Right lobe of liver (tissue), 6 donors: ENCODE measurements at regions not wholly inside any gene's neighbourhood (a gene's known extent, or its start where the extent isn't known, plus 50 kb on each side); places are given as distances from the start of the nearest gene placed in this dataset.

Experiments used
- ATAC-seq, 4 donors: fragments of 200-7000 bp; cut with Tn5 transposase; one replicate each; pipeline ENCODE4 v1.9.1; 2020; ENCODE audit warnings: mild to moderate bottlenecking in 4 of 4, moderate library complexity in 4 of 4
- DNase-seq, 3 donors: peaks; one replicate each; pipeline ENCODE4 v3.0.0-alpha.2; 2020
- H3K27ac ChIP-seq, 3 donors: fragments of 200-600 bp; one replicate each; pipeline ENCODE4 v1.8.0; 2022
- H3K27me3 ChIP-seq, 2 donors: fragments of 200-600 bp; one replicate each; pipeline ENCODE4 v1.8.0; 2022
- H3K36me3 ChIP-seq, 4 donors: fragments of 200-600 bp; sonication (generic) in 1 of 4; one replicate each; pipeline versions ENCODE4 v1.5.1 to v1.8.0; 2017 to 2022; ENCODE audit warnings: control low read depth in 1 of 4
- H3K4me1 ChIP-seq, 4 donors: fragments of 200-600 bp; sonication (generic) in 1 of 4; one replicate each; pipeline versions ENCODE4 v1.5.1 to v1.8.0; 2017 to 2022; ENCODE audit warnings: control low read depth in 1 of 4
- H3K4me3 ChIP-seq, 3 donors: fragments of 200-600 bp; one replicate each; pipeline ENCODE4 v1.8.0; 2022
- H3K9me3 ChIP-seq, 4 donors: fragments of 200-600 bp; sonication (generic) in 1 of 4; one replicate each; pipeline versions ENCODE4 v1.5.1 to v1.8.0; 2017 to 2022; ENCODE audit warnings: control low read depth in 1 of 4
- POLR2A ChIP-seq: fragments of 450-650 bp; IDR thresholded peaks from one replicate; pipeline ENCODE4 v1.6.1; 2017; ENCODE audit warnings: antibody characterized with exemption, mild to moderate bottlenecking
- WGBS: methylation state at CpG from one replicate; pipeline ENCODE4 v1.1.6; 2018; ENCODE audit warnings: low coverage, low lambda C conversion rate; ENCODE audit not compliant: insufficient coverage; ENCODE audit errors: missing lambda C conversion rate; 5-methylcytosine and 5-hydroxymethylcytosine counted together
- intact Hi-C, 2 donors: fragments of 100-400 bp; cut with DNase I; formaldehyde crosslinking; loops; one replicate each; pipeline versions ENCODE4 v1.11.2 to v1.14.1; 2022
- TF ChIP-seq, protein P1 (sequence below), 4 donors: fragments of 200-600 bp in 3 of 4; fragments of 450-650 bp in 1 of 4; IDR thresholded peaks; one replicate each; pipeline versions ENCODE4 v1.5.1 to v1.8.0; 2016 to 2022; ENCODE audit warnings: antibody characterized with exemption in 4 of 4, mild to moderate bottlenecking in 2 of 4
- donor health status: DM: no; HTN: yes; CAD: no.
- donor health status: DM: no; HTN: no; CAD: no.
- donor health status: DM: no; HTN: no; CAD: no.
- donor health status: DM: no; HTN: yes; CAD: no.
- donor health status: DM: no; HTN: yes; CAD: no.

DNA sequence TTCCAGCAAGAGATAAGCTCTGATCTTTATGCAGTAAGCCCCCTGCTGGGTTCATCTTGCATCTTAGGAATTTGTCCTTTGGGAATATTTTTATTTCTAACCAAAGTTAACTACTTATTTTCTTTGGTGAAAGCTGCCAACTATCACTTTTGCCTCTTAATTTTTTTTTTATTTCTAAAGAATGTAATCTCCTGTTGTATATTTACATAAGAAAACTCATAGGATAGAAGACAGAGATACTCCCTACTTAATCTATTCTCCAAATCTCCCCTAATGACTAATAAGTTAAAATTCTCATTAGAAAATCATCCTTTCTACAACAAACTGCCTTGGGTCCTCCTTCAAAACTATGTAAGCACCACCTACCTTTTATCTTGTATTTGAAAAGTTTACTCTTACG, 612.2 kb upstream of the SLC39A10 start:
- Histone ChIP-seq H3K4me3 (no peak overlapping the region), H3K27me3 (no peaks in the 10 kb centered on the region), H3K4me1 (no peaks in the 10 kb centered on the region), H3K36me3 (no peaks in the 10 kb centered on the region), H3K27ac (no peak overlapping the region), H3K9me3 (no peaks in the 10 kb centered on the region)
- intact Hi-C loops, result no loop called here
- no peak for TF ChIP-seq POLR2A
- TF ChIP-seq, protein P1, sequence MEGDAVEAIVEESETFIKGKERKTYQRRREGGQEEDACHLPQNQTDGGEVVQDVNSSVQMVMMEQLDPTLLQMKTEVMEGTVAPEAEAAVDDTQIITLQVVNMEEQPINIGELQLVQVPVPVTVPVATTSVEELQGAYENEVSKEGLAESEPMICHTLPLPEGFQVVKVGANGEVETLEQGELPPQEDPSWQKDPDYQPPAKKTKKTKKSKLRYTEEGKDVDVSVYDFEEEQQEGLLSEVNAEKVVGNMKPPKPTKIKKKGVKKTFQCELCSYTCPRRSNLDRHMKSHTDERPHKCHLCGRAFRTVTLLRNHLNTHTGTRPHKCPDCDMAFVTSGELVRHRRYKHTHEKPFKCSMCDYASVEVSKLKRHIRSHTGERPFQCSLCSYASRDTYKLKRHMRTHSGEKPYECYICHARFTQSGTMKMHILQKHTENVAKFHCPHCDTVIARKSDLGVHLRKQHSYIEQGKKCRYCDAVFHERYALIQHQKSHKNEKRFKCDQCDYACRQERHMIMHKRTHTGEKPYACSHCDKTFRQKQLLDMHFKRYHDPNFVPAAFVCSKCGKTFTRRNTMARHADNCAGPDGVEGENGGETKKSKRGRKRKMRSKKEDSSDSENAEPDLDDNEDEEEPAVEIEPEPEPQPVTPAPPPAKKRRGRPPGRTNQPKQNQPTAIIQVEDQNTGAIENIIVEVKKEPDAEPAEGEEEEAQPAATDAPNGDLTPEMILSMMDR (IDR thresholded peaks at IDR 0.05), result no peak
- ATAC-seq (no peak), DNase-seq (no peak)
- 85% methylated on average over 1 of the region's 1 CpG for WGBS

DNA sequence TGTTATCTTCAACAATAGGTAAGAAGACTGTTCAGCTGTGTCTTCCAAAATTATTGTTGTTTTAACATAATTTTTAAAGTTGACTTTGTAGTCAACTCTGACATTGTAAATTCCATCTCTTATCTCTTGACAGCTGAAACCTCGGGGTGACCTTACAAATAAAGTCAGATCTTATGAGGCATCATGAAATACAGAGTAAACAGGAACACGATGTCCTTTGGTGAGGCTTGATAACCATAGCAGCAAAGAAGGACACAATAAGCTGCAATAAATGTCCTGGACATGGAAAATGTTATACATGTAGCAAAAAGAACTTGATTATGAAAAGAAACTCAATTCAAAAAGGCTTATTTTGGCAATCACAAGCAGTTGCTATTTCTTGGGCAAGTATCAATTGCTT, 618.9 kb upstream of the SLC39A10 start:
- H3K36me3 ChIP-seq, result no peaks in the 10 kb centered on the region
- DNase-seq (no peak), ATAC-seq (peak in 1 of 4 donors; percentile 64)
- intact Hi-C loops, result no loop called here
- H3K27ac ChIP-seq, result no peak overlapping the region
- H3K27me3 ChIP-seq, result no peaks in the 10 kb centered on the region
- no peak overlapping the region for H3K4me3 ChIP-seq
- no peak for TF ChIP-seq POLR2A
- TF ChIP-seq, protein P1 (IDR thresholded peaks at IDR 0.05), result no peak
- no peaks in the 10 kb centered on the region for H3K9me3 ChIP-seq
- no peaks in the 10 kb centered on the region for H3K4me1 ChIP-seq
- 14% methylated on average over 2 of the region's 2 CpGs for WGBS

DNA sequence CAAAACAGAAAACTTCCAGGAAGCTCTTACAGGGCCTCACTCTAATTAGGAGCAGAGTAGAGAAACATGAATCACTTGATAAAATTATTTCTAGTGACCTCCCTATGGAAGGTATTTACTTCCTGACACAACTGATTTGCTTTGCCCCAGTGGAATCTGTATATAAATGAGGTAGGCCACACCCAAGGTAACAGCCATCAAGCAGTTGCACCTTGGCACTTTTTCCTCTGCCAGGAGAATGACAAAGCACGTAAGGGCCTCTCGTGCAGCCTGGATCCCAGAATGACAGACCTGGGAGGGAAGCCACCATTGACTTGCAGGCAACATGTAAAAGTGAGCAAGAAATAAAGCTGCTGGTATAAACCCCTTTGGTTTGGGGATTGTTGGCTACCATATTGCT, 620.0 kb upstream of the SLC39A10 start:
- TF ChIP-seq, protein P1 (IDR thresholded peaks at IDR 0.05), result no peak
- TF ChIP-seq POLR2A, result no peak
- Histone ChIP-seq H3K27me3 (no peaks in the 10 kb centered on the region), H3K36me3 (no peaks in the 10 kb centered on the region), H3K4me3 (no peak overlapping the region), H3K27ac (no peak overlapping the region), H3K4me1 (no peaks in the 10 kb centered on the region), H3K9me3 (no peaks in the 10 kb centered on the region)
- DNase-seq (no peak), ATAC-seq (no peak)
- 29% methylated on average over 2 of the region's 2 CpGs for WGBS
- intact Hi-C loops, result no loop called here

DNA sequence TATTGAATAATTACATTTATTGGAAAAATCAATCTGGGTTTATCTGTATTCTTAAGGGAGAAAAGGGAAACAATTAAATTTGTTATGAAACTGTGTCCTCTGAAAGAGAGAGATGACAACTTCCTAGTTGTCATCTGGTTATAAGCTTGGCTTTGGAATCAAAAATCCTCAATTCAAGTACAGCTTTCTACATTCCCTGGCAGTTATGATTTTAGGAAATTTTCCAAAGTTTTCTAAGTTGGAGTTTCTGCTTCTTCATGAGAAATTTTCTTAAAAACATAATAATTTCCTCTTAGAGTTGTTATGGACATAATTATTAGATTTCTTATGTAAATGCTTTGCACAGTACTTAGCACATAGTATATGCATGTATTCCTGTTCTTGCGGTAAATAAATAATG, 625.6 kb upstream of the SLC39A10 start:
- H3K9me3 ChIP-seq, result no peaks in the 10 kb centered on the region
- no peaks in the 10 kb centered on the region for H3K27me3 ChIP-seq
- intact Hi-C loops, result no loop called here
- no peaks in the 10 kb centered on the region for H3K36me3 ChIP-seq
- DNase-seq (no peak), ATAC-seq (no peak)
- TF ChIP-seq, protein P1 (IDR thresholded peaks at IDR 0.05), result no peak
- TF ChIP-seq POLR2A, result no peak
- no peaks in the 10 kb centered on the region for H3K4me1 ChIP-seq
- H3K27ac ChIP-seq, result no peak overlapping the region
- no peak overlapping the region for H3K4me3 ChIP-seq
- 72% methylated on average over 1 of the region's 1 CpG for WGBS
